Endodermal cell (in vitro differentiated cells): ENCODE measurements at regions not wholly inside any gene's neighbourhood (a gene's known extent, or its start where the extent isn't known, plus 50 kb on each side); places are given as distances from the start of the nearest gene placed in this dataset.

Experiments used
- DNase-seq: peaks from one replicate; pipeline ENCODE4 v3.0.0-alpha.2; 2017
- H3K27ac ChIP-seq: 2 replicates; pipeline ENCODE4 v1.5.1; 2013; ENCODE audit warnings: mild to moderate bottlenecking, low read depth, low read length, moderate library complexity
- H3K27me3 ChIP-seq: 2 replicates; pipeline ENCODE4 v1.6.1; 2013; ENCODE audit warnings: mild to moderate bottlenecking, low read length, moderate library complexity; ENCODE audit not compliant: insufficient read depth, control insufficient read depth, poor library complexity, severe bottlenecking
- H3K36me3 ChIP-seq: 2 replicates; pipeline ENCODE4 v1.7.0; 2013; ENCODE audit warnings: mild to moderate bottlenecking, low read length, moderate library complexity; ENCODE audit not compliant: control insufficient read depth, insufficient read depth
- H3K4me1 ChIP-seq: one replicate; pipeline ENCODE4 v1.7.0; 2013; ENCODE audit warnings: low read length; ENCODE audit not compliant: control insufficient read depth, insufficient read depth
- H3K4me3 ChIP-seq: 2 replicates; pipeline ENCODE4 v1.5.1; 2013; ENCODE audit warnings: mild to moderate bottlenecking, low read length, moderate library complexity
- H3K9ac ChIP-seq: 2 replicates; pipeline ENCODE4 v1.6.1; 2013; ENCODE audit warnings: mild to moderate bottlenecking, low read length, moderate library complexity; ENCODE audit not compliant: poor library complexity, severe bottlenecking; ENCODE audit errors: extremely low read depth
- H3K9me3 ChIP-seq: 2 replicates; pipeline ENCODE4 v1.6.1; 2013; ENCODE audit warnings: mild to moderate bottlenecking, low read length, moderate library complexity; ENCODE audit not compliant: control insufficient read depth
- H3K27ac Mint-ChIP-seq: 2 replicates; pipeline ENCODE4 v1.8.0; 2020; ENCODE audit warnings: mixed read lengths
- H3K27me3 Mint-ChIP-seq: 2 replicates; pipeline ENCODE4 v1.8.0; 2021; ENCODE audit warnings: mild to moderate bottlenecking, mixed read lengths; ENCODE audit not compliant: insufficient read depth
- H3K36me3 Mint-ChIP-seq: 2 replicates; pipeline ENCODE4 v1.8.0; 2020; ENCODE audit warnings: low read depth, mixed read lengths
- H3K4me1 Mint-ChIP-seq: 2 replicates; pipeline ENCODE4 v1.8.0; 2020; ENCODE audit warnings: mixed read lengths
- H3K4me3 Mint-ChIP-seq: 2 replicates; pipeline ENCODE4 v1.8.0; 2020; ENCODE audit warnings: mild to moderate bottlenecking, moderate library complexity, mixed read lengths
- H3K9me3 Mint-ChIP-seq: 2 replicates; pipeline ENCODE4 v1.8.0; 2020; ENCODE audit warnings: mild to moderate bottlenecking, mixed read lengths
- WGBS, 2 experiments: methylation state at CpG; one replicate each; pipeline versions ENCODE4 v1.1.5 to v1.1.7; 2013; ENCODE audit warnings: missing lambda C conversion rate in 2 of 2, mixed read lengths in 1 of 2; ENCODE audit not compliant: insufficient coverage in 1 of 2, insufficient read length in 1 of 2; 5-methylcytosine and 5-hydroxymethylcytosine counted together
- TF ChIP-seq, protein P1 (sequence below): fragments of 200-600 bp; sonication (generic); conservative IDR thresholded peaks from 2 replicates; pipeline ENCODE4 v1.5.0; 2021; ENCODE audit warnings: antibody characterized with exemption, mild to moderate bottlenecking

DNA sequence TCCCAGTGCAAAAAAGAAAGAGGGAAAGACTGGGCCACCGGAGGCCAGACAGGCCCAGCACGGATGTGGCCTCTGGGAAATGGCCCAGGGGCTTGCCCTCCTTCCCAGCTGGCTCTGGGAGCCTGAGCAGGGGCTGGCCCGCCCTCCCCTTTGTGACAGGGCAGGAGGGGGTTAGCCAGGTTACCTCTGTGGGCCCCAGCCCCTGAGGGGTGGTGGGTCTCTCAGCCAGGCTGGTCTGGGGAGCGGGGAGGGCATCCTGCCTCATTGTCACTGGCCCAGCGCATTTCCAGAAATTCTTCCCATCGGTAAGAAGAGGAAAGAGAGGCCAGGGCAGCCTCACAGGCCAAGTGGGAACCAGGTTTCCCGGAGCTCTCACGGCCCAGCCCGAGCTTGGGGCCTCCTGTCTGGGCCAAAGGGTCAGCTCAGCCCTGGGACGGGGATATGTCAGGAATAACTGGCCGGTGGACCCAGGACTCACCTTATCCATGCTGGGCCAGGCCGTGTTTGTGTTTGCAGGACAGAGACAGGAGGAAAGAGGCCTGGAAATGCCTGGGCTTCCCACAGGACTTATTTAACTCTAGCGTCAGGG, 182.2 kb downstream of the ZFP36L2 start:
- H3K4me1 Mint-ChIP-seq: peaks cover 20% of the 10 kb centered on the region
- peak overlapping the region; percentile 68 for H3K27ac ChIP-seq
- TF ChIP-seq, protein P1, sequence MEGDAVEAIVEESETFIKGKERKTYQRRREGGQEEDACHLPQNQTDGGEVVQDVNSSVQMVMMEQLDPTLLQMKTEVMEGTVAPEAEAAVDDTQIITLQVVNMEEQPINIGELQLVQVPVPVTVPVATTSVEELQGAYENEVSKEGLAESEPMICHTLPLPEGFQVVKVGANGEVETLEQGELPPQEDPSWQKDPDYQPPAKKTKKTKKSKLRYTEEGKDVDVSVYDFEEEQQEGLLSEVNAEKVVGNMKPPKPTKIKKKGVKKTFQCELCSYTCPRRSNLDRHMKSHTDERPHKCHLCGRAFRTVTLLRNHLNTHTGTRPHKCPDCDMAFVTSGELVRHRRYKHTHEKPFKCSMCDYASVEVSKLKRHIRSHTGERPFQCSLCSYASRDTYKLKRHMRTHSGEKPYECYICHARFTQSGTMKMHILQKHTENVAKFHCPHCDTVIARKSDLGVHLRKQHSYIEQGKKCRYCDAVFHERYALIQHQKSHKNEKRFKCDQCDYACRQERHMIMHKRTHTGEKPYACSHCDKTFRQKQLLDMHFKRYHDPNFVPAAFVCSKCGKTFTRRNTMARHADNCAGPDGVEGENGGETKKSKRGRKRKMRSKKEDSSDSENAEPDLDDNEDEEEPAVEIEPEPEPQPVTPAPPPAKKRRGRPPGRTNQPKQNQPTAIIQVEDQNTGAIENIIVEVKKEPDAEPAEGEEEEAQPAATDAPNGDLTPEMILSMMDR: no peak
- DNase-seq: peak; percentile 49
- H3K9ac ChIP-seq: no peak overlapping the region
- H3K36me3 ChIP-seq: no peaks in the 10 kb centered on the region
- no peaks in the 10 kb centered on the region for H3K36me3 Mint-ChIP-seq
- H3K9me3 ChIP-seq: no peaks in the 10 kb centered on the region
- peaks cover 2% of the 10 kb centered on the region for H3K4me1 ChIP-seq
- no peak overlapping the region for H3K27ac Mint-ChIP-seq
- H3K27me3 Mint-ChIP-seq: no peaks in the 10 kb centered on the region
- no peak overlapping the region for H3K4me3 ChIP-seq
- no peaks in the 10 kb centered on the region for H3K9me3 Mint-ChIP-seq
- 67 to 88% methylated on average over 3 to 12 of the region's 13 CpGs for WGBS, 2 experiments
- no peaks in the 10 kb centered on the region for H3K27me3 ChIP-seq
- H3K4me3 Mint-ChIP-seq: no peak overlapping the region

DNA sequence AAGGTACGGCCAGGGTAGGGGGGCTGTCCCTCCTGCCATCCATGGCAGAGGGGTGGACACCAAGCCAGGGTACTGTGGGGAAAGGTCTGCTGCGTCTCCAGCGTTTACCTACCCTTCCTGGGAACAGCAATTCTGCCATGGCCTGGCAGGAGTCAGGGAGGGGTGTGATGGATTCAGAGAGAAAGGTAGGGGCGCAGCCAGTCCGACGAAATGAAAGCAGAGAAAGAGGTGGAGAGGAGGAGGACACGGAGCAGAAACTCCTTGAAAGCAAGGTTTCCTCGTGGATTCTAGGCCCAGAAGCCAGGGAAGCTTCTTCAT, 182.9 kb downstream of the ZFP36L2 start:
- DNase-seq: no peak
- Histone ChIP-seq H3K4me1 (peaks cover 2% of the 10 kb centered on the region), H3K36me3 (no peaks in the 10 kb centered on the region), H3K9ac (no peak overlapping the region), H3K9me3 (no peaks in the 10 kb centered on the region), H3K27ac (peak overlapping the region; percentile 16), H3K4me3 (no peak overlapping the region), H3K27me3 (no peaks in the 10 kb centered on the region)
- H3K27me3 Mint-ChIP-seq: no peaks in the 10 kb centered on the region
- H3K9me3 Mint-ChIP-seq: no peaks in the 10 kb centered on the region
- H3K36me3 Mint-ChIP-seq: no peaks in the 10 kb centered on the region
- H3K27ac Mint-ChIP-seq: no peak overlapping the region
- no peak overlapping the region for H3K4me3 Mint-ChIP-seq
- TF ChIP-seq, protein P1: no peak
- WGBS, 2 experiments: 90 to 95% methylated on average over 7 to 8 of the region's 8 CpGs
- H3K4me1 Mint-ChIP-seq: peaks cover 20% of the 10 kb centered on the region

DNA sequence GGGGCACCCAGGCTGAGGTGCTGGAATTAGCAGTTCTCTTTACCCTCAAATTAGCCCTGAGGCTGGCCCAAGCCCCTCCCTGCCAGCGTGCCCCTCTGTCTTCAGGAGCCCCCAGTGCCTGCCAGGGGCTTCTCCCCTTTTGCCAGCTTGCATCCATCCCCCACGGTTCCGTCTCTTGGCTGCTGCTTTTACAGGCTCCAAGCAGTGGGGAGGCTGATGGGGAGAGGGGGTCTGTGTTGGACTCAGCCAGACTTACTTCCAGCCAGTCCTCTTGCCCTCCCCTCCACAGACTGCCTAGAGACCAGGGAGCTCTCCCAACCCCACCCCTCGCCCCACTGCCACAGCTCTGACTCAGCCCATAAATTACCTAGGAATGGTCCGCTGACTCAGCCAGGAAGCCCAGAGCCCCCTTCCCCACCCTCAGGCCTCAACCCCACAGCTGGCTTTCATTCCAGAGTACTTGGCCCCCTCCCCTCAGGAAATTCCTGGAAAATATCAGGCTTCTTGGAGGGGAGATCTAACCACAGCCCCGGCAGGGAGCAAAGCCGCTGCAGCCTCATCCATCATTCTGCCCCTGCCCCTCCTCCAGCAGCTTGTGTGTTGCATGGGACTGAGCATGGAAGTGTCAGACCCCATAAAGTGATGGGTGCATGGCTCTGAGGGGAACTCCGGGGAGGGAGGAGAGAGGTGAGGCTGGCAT, 184.6 kb downstream of the ZFP36L2 start:
- H3K9ac ChIP-seq: no peak overlapping the region
- no peaks in the 10 kb centered on the region for H3K9me3 Mint-ChIP-seq
- 0 to 61% methylated on average over 1 to 8 of the region's 8 CpGs for WGBS, 2 experiments
- H3K27ac ChIP-seq: peak overlapping the region; percentile 74
- no peaks in the 10 kb centered on the region for H3K27me3 Mint-ChIP-seq
- no peaks in the 10 kb centered on the region for H3K27me3 ChIP-seq
- H3K4me1 ChIP-seq: peaks cover 2% of the 10 kb centered on the region
- H3K36me3 Mint-ChIP-seq: no peaks in the 10 kb centered on the region
- H3K4me1 Mint-ChIP-seq: peaks cover 14% of the 10 kb centered on the region
- no peak overlapping the region for H3K4me3 Mint-ChIP-seq
- no peak overlapping the region for H3K4me3 ChIP-seq
- TF ChIP-seq, protein P1: no peak
- DNase-seq: peak; percentile 92
- H3K9me3 ChIP-seq: no peaks in the 10 kb centered on the region
- no peaks in the 10 kb centered on the region for H3K36me3 ChIP-seq
- H3K27ac Mint-ChIP-seq: no peak overlapping the region
